ENCODE measurements at regions not wholly inside any gene's neighbourhood (a gene's known extent, or its start where the extent isn't known, plus 50 kb on each side); places are given as distances from the start of the nearest gene placed in this dataset.
"Not testable (repeated sequence)": the region's sequence is repeated elsewhere in the genome, so short reads cannot be mapped to it uniquely, and the experiment has no call there.

- no peak for DNase-seq (ENCODE audit: low spot score)
Measured at GRCh38 chr6:40152196-40152595, 217.9 kb upstream of the MOCS1 start.

- no peak for DNase-seq (ENCODE audit: low spot score)
Measured at GRCh38 chr6:40148882-40149573, 214.8 kb upstream of the MOCS1 start.

GRCh38 chr6:40146902-40147301, 212.6 kb upstream of the MOCS1 start:
- no peak for DNase-seq (ENCODE audit: low spot score)

GRCh38 chr6:40139447-40139846, 205.2 kb upstream of the MOCS1 start:
- DNase-seq (ENCODE audit: low spot score) = no peak

- DNase-seq (ENCODE audit: low spot score) = no peak
Measured at GRCh38 chr6:40138273-40138720, 204.0 kb upstream of the MOCS1 start.

GRCh38 chr6:40135491-40136072, 201.3 kb upstream of the MOCS1 start:
- DNase-seq (ENCODE audit: low spot score) = no peak

GRCh38 chr6:40133981-40134380, 199.7 kb upstream of the MOCS1 start:
- not testable (repeated sequence) for DNase-seq (ENCODE audit: low spot score)

- DNase-seq (ENCODE audit: low spot score) = no peak
Measured at GRCh38 chr6:40131675-40132074, 197.4 kb upstream of the MOCS1 start.

- DNase-seq (ENCODE audit: low spot score) = no peak
Measured at GRCh38 chr6:40128127-40128526, 193.9 kb upstream of the MOCS1 start.

- DNase-seq (ENCODE audit: low spot score) = no peak
Measured at GRCh38 chr6:40125680-40126394, 191.6 kb upstream of the MOCS1 start.

GRCh38 chr6:40124924-40125323, 190.7 kb upstream of the MOCS1 start:
- no peak for DNase-seq (ENCODE audit: low spot score)

- no peak for DNase-seq (ENCODE audit: low spot score)
Measured at GRCh38 chr6:40116832-40117231, 182.6 kb upstream of the MOCS1 start.

GRCh38 chr6:40112350-40112749, 178.1 kb upstream of the MOCS1 start:
- DNase-seq (ENCODE audit: low spot score) = no peak

GRCh38 chr6:40108736-40109135, 174.5 kb upstream of the MOCS1 start:
- no peak for DNase-seq (ENCODE audit: low spot score)

- DNase-seq (ENCODE audit: low spot score) = no peak
Measured at GRCh38 chr6:40106840-40107239, 172.6 kb upstream of the MOCS1 start.

- DNase-seq (ENCODE audit: low spot score) = no peak
Measured at GRCh38 chr6:40098774-40099173, 164.5 kb upstream of the MOCS1 start.

- no peak for DNase-seq (ENCODE audit: low spot score)
Measured at GRCh38 chr6:40097590-40097989, 163.3 kb upstream of the MOCS1 start.

- no peak for DNase-seq (ENCODE audit: low spot score)
Measured at GRCh38 chr6:40083141-40083920, 149.1 kb upstream of the MOCS1 start.

- DNase-seq (ENCODE audit: low spot score) = no peak
Measured at GRCh38 chr6:40082278-40083043, 148.2 kb upstream of the MOCS1 start.

- DNase-seq (ENCODE audit: low spot score) = no peak
Measured at GRCh38 chr6:40077736-40078135, 143.5 kb upstream of the MOCS1 start.

- no peak for DNase-seq (ENCODE audit: low spot score)
Measured at GRCh38 chr6:40077315-40077714, 143.1 kb upstream of the MOCS1 start.

All from hematopoietic multipotent progenitor cell treated with erythropoietin and hydrocortisone succinate and interleukin-3 and kit ligand, for 15 days (in vitro differentiated cells).